HG03575 (cell line): ENCODE measurements at regions not wholly inside any gene's neighbourhood (a gene's known extent, or its start where the extent isn't known, plus 50 kb on each side); places are given as distances from the start of the nearest gene placed in this dataset.
"Not testable (repeated sequence)": the region's sequence is repeated elsewhere in the genome, so short reads cannot be mapped to it uniquely, and the experiment has no call there.

ENCODE experiments used
- ATAC-seq: cut with Tn5 transposase; IDR thresholded peaks from one replicate; pipeline ENCODE4 v1.9.1; 2021; ENCODE audit not compliant: unreplicated experiment, insufficient number of reproducible peaks, low FRiP score; ENCODE audit errors: extremely low read depth

DNA sequence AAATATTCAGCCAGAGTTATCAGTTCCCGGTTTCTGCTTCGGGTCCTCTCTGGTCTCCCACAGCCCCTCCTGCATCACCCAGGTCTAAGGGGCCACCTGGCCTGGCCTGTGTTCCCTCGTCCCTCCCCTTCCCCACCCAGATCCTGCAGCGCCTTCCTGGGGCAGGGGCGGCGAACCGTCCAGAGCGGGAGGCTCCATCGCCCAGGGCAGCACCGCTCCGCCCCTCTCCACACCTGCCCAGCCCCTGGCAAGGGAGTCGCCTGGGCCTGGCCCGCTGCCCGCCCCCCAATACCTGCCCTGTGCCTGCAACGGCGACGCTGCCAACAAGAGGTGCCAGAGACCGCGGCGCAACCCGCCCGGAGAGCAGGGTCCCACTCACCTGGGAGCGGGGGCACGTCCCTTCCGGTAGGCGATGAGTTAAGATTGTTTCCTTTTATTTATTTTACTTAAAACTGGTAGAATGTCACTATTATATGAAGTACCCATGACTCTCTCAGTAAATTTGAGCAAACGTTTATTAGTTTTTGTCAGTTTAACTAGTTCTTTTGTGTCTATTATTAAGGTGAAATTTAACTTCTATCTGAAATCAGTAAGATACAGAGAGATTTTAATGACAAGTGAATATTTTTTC, 1641.1 kb downstream of the SPATA31A7 start:
- ATAC-seq: not testable (repeated sequence)

DNA sequence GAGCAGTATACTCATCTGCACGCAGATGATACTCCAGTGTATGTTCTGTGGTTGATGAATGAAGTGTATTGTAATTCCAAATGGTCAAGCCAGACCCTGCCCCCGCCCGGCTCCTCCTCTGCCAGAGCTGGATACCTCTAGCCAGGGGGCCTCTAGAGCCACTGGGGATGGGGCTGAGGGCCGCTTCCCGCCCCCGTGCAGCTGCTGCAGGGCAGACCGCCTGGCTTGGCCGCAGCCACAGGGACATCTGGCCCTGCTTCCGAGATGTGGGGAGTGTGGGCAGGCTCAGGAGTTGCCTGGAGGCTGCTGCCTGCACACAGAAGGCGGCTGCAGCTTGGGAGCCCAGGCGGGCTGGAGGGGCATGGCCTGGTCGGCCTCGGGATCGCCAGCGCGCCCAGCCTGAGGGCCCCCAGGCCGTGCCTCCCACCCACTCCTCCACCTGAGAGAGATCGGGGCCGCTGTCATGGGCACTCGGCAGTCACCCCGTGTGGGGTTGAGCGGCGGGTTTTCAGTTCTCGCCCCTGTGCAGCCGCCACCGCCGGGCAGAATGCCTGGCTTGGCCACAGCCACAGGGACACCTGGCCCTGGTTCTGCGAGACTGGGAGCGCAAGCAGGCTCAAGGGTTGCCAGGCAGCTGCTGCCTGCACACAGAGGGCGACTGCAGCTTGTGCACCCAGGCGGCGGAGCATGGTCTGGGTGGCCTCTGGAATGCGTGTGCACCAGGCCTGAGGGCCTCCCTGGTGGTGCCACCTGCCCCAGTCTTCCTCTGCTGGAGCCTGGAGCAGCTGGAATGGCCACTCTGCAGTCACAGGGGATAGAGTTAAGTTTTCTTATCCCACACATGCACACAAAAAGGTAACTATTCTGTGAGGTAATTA, 1643.7 kb downstream of the SPATA31A7 start:
- ATAC-seq: not testable (repeated sequence)

DNA sequence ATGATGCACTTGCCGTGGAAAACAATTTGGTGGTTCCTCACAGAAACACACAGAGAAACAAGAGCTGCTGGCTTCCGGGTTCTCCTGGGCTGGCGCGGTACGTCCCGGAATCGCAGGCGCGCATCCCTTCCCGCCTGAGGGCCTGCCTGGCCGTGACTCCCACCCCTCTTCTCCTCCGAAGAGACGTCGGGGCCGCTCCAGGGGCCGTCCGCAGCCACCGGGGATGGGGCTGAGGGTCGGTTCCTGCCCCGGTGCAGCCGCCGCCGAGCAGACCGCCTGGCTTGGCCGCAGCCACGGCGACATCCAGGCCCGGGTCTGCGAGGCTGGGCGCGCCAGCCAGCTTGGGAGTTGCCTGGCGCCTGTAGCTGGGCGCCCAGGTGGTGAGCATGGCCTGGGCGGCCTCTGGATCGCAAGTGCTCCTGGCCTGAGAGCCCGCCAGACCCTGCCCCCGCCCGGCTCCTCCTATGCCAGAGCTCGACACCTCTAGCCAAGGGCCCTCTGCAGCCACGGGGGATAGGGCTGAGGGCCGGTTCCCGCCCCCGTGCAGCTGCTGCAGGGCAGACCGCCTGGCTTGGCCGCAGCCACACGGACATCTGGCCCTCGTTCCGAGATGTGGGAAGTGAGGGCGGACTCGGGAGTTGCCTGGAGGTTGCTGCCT, 1647.5 kb downstream of the SPATA31A7 start:
- ATAC-seq: not testable (repeated sequence)

DNA sequence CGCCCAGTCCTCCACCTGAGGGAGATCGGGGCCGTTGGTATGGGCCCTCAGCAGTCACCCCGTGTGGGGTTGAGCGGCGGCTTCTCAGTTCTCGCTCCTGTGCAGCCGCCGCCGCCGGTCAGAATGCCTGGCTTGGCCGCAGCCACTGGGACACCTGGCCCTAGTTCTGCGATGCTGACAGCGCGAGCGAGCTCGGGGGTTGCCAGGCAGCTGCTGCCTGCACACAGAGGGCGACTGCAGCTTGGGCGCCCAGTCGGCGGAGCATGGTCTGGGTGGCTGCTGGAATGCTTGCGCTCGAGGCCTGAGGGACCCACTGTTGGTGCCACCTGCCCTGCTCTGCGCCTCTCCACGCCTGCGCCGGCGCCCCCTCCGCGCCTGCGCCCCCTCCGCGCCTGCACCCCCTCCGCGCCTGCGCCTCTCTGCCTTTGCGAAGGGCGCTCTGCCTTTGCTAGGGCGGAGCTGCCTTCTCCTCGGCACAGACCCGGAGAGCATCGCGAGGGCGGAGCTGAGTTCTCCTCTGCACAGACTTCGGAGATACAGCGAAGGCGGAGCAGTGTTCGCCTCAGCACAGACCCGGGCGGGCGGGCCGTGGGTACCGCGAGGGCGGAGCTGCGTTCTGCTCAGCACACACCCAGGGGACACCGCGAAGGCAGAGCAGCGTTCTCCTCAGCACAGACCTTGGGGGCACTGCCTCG, 1648.3 kb downstream of the SPATA31A7 start:
- ATAC-seq: peak; percentile 98

DNA sequence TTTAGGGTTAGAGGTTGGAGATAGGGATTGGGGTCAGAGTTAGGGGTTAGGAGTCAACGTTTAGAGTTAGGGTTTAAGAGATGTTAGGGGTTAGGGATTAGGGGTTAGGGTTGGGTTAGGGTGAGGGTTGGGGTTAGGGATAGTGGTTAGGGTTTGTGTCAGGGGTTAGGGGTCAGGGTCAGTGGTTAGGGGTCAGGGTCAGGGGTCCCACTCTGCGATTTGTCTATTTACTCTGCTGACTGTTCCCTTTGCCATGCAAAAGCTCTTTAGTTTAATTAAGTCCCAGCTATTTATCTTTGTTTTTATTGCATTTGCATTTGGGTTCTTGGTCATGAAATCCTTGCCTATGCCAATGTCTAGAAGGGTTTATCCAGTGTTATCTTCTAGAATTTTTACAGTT, 1649.3 kb downstream of the SPATA31A7 start:
- not testable (repeated sequence) for ATAC-seq

DNA sequence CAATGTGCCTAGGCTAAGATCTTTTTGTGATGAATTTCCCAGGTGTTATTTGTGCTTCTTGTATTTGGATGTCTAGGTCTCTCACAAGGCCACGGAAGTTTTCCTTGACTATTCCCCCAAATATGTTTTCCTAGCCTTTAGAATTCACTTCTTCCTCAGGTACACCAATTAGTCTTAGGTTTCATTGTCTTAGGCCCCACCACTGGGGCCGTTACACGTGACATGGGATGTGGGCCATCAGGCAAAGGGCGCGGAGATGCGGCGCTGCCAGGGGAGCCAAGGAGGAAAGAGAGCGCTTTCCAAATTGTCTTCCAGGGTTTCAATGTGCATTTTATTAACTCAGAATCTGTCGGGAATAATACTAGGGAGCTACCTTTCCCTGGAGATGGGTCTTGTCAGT, 1653.3 kb downstream of the SPATA31A7 start:
- not testable (repeated sequence) for ATAC-seq

DNA sequence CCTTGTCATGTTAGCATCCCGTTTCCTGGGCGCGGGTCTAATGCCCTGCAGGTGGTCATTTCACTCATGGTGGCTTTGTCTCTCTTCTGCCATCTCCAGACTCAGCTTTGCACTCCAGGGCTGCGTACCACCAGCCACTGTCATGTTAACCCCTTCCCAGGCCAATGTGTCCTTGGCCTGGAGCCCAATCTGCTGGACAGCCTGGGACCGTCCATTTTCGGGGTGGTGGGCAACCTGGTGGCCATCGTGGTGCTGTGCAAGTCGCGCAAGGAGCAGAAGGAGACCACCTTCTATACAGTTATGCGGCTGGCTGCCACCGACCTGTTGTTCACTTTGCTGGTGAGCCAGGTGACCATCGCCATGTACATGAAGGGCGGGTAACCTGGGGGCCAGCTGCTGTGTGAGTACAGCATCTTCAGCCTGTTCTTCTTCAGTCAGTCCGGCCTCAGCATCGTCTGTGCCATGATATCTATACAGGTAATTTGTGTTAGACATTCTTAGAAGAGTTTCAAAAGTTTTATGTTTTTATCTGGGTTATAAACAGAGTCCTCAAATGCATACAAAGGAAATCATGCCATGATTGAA, 1654.0 kb downstream of the SPATA31A7 start:
- ATAC-seq: not testable (repeated sequence)

DNA sequence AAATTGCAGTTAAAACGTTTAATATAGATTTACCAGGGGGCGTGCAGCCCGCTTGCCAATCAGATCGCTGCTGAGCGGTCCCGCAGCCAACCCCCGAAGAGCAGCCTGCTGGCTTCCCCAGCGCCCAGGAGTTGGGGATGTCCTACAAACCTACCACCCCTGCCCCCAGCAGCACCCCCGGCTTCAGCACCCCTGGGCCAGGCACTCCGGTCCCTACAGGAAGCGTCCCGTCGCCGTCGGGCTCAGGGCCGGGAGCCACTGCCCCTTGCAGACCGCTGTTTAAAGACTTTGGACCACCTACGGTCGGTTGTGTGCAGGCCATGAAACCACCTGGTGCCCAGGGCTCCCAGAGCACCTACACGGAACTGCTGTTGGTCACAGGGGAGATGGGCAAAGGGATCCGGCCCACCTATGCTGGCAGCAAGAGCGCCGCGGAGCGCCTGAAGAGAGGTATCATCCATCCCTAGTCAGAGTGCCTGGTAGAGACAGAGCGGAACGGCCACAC, 1654.9 kb downstream of the SPATA31A7 start:
- not testable (repeated sequence) for ATAC-seq

- ATAC-seq: not testable (repeated sequence)
Observed at GRCh38 chr9:62848258-62848657, 1658.4 kb downstream of the SPATA31A7 start.

- ATAC-seq: not testable (repeated sequence)
Observed at GRCh38 chr9:62849991-62850390, 1660.2 kb downstream of the SPATA31A7 start.

GRCh38 chr9:62857280-62857679, 1667.4 kb downstream of the SPATA31A7 start:
- not testable (repeated sequence) for ATAC-seq

DNA sequence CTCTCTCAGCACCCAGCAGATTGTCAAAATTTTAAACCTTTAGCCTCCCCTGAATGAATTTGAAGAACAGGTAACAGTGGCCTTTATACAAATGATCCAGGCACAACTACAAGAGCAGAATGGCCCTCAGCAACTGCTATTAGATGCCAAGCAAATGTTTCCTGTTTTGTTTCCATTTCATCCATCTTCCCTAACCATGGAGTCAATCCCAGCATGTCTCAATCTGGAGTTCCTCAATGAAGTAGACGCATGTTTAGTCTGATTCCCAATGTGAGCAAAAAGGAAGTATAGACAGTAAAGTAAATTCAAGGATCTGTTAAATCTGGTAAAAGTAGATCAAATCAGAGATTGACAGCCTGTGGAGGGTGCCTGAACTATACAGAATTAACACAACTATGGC, 1668.4 kb downstream of the SPATA31A7 start:
- ATAC-seq: not testable (repeated sequence)

DNA sequence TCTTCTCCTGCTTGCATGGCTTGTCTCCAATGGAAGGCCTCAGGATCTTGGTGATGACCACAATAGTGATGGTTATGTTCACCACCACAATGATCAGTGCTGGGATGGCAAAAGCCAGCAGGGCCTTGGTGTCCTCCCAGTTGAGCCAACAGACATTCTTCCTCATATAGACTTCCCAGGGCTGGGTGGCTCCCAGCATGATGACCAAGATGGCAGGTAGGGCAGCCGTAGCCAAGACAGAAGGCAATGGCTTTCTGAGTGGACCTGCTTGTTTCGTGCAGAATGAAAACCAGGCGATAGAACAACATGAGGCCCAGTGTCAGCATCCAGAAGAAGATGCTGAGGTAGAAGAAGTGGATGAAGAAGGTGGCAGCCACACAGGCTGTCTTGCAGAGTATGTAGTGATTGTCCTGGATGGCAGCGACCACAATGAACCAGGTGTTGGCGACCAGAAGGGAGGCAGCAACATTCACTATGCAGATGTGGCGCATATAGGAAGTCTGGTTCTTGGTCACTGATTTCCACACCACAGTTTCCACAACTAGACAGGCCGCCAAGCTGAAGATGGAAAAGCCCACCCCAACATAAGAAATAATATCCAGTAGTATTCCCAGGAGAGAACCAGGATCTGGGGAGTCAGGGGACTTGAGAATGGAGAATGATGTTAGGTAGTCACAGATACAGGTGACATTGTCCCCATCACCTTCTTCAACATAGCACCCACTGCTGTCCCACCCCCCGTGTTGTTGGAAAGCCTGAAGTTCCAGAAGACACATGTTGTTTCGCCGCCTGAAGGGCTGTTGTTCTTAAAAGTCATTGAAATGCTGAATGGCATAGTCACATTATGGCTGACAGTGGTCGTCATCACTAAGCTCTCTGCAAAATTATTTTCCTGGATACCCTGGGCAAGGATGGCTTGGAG, 1671.4 kb downstream of the SPATA31A7 start:
- not testable (repeated sequence) for ATAC-seq

- ATAC-seq: not testable (repeated sequence)
Observed at GRCh38 chr9:62862180-62862579, 1672.3 kb downstream of the SPATA31A7 start.

DNA sequence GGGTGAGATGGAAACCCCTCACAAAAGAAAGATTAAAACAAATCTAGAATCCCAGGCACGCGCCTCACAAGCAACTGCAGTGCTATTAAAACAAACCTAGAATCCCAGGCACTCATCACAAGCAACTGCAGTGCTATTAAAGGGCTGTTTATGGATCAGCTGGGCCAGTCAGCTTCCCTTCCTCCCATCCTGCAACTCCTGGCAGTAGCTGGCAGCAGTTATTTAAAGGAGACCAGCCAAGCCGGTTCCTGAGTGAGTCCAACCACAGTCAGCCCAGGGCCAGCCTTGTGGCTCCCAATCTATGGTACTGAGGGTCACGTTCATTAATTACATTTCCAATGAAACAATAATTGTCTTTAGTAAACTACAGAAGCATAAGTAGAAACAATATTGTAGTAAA, 1673.5 kb downstream of the SPATA31A7 start:
- ATAC-seq: not testable (repeated sequence)

- not testable (repeated sequence) for ATAC-seq
Observed at GRCh38 chr9:62863867-62864266, 1674.0 kb downstream of the SPATA31A7 start.
